ENCODE measurements at regions not wholly inside any gene's neighbourhood (a gene's known extent, or its start where the extent isn't known, plus 50 kb on each side); places are given as distances from the start of the nearest gene placed in this dataset.
"Not testable (repeated sequence)": the region's sequence is repeated elsewhere in the genome, so short reads cannot be mapped to it uniquely, and the experiment has no call there.

GRCh38 chr12:102313116-102313971, 115.7 kb upstream of the PMCH start:
- DNase-seq (ENCODE audit: low spot score); H3K27me3 Mint-ChIP-seq (ENCODE audit: low read depth); H3K4me3 Mint-ChIP-seq; H3K36me3 Mint-ChIP-seq (ENCODE audit: low read depth); H3K9me3 Mint-ChIP-seq; H3K4me1 Mint-ChIP-seq (ENCODE audit: low read depth); H3K27ac Mint-ChIP-seq: not testable (repeated sequence)

GRCh38 chr12:102305486-102305885, 107.9 kb upstream of the PMCH start:
- Mint-ChIP-seq H3K4me3 (no peak overlapping the region), H3K27me3 (ENCODE audit: low read depth) (peaks cover 5% of the 10 kb centered on the region), H3K9me3 (peaks cover 16% of the 10 kb centered on the region), H3K27ac (no peak overlapping the region), H3K36me3 (ENCODE audit: low read depth) (peaks cover 3% of the 10 kb centered on the region), H3K4me1 (ENCODE audit: low read depth) (peaks cover 16% of the 10 kb centered on the region)
- DNase-seq (ENCODE audit: low spot score) = no peak

- not testable (repeated sequence) for DNase-seq (ENCODE audit: low spot score)
- H3K9me3 Mint-ChIP-seq = peaks cover 17% of the 10 kb centered on the region
Measured at GRCh38 chr12:102304667-102305066, 107.0 kb upstream of the PMCH start.

GRCh38 chr12:102302553-102302952, 104.9 kb upstream of the PMCH start:
- H3K27me3 Mint-ChIP-seq (ENCODE audit: low read depth) = peaks cover 17% of the 10 kb centered on the region
- DNase-seq (ENCODE audit: low spot score) = no peak
- peaks cover 16% of the 10 kb centered on the region for H3K4me1 Mint-ChIP-seq (ENCODE audit: low read depth)
- peaks cover 3% of the 10 kb centered on the region for H3K36me3 Mint-ChIP-seq (ENCODE audit: low read depth)
- H3K27ac Mint-ChIP-seq = no peak overlapping the region
- H3K4me3 Mint-ChIP-seq = no peak overlapping the region
- peaks cover 17% of the 10 kb centered on the region for H3K9me3 Mint-ChIP-seq

More at GRCh38 chr12:102304667-102305066, 107.0 kb upstream of the PMCH start:
- not testable (repeated sequence) for H3K27ac Mint-ChIP-seq; H3K27me3 Mint-ChIP-seq (ENCODE audit: low read depth); H3K36me3 Mint-ChIP-seq (ENCODE audit: low read depth); H3K4me3 Mint-ChIP-seq
- H3K4me1 Mint-ChIP-seq (ENCODE audit: low read depth) = peaks cover 16% of the 10 kb centered on the region

GRCh38 chr12:102301547-102301946, 103.9 kb upstream of the PMCH start:
- Mint-ChIP-seq H3K9me3 (peaks cover 13% of the 10 kb centered on the region), H3K27me3 (ENCODE audit: low read depth) (peaks cover 23% of the 10 kb centered on the region), H3K27ac (no peak overlapping the region), H3K36me3 (ENCODE audit: low read depth) (peaks cover 3% of the 10 kb centered on the region), H3K4me3 (no peak overlapping the region), H3K4me1 (ENCODE audit: low read depth) (peaks cover 16% of the 10 kb centered on the region)
- DNase-seq (ENCODE audit: low spot score) = no peak

GRCh38 chr12:102300824-102301461, 103.3 kb upstream of the PMCH start:
- Mint-ChIP-seq H3K36me3 (ENCODE audit: low read depth) (peaks cover 3% of the 10 kb centered on the region), H3K27ac (no peak overlapping the region), H3K27me3 (ENCODE audit: low read depth) (peaks cover 24% of the 10 kb centered on the region), H3K4me1 (ENCODE audit: low read depth) (peaks cover 16% of the 10 kb centered on the region), H3K9me3 (peaks cover 13% of the 10 kb centered on the region), H3K4me3 (no peak overlapping the region)
- peak; percentile 38 for DNase-seq (ENCODE audit: low spot score)

- Mint-ChIP-seq H3K4me3 (no peak overlapping the region), H3K4me1 (ENCODE audit: low read depth) (peaks cover 16% of the 10 kb centered on the region), H3K9me3 (peaks cover 10% of the 10 kb centered on the region), H3K27me3 (ENCODE audit: low read depth) (peaks cover 24% of the 10 kb centered on the region), H3K27ac (no peak overlapping the region), H3K36me3 (ENCODE audit: low read depth) (peaks cover 3% of the 10 kb centered on the region)
- no peak for DNase-seq (ENCODE audit: low spot score)
Measured at GRCh38 chr12:102299731-102300130, 102.1 kb upstream of the PMCH start.

- Mint-ChIP-seq H3K27me3 (ENCODE audit: low read depth) (peaks cover 24% of the 10 kb centered on the region), H3K27ac (no peak overlapping the region), H3K36me3 (ENCODE audit: low read depth) (peaks cover 1% of the 10 kb centered on the region), H3K9me3 (peaks cover 10% of the 10 kb centered on the region), H3K4me3 (no peak overlapping the region), H3K4me1 (ENCODE audit: low read depth) (peaks cover 13% of the 10 kb centered on the region)
- no peak for DNase-seq (ENCODE audit: low spot score)
Measured at GRCh38 chr12:102298022-102298421, 100.4 kb upstream of the PMCH start.

- Mint-ChIP-seq H3K27ac (no peak overlapping the region), H3K9me3 (peaks cover 10% of the 10 kb centered on the region), H3K36me3 (ENCODE audit: low read depth) (peaks cover 1% of the 10 kb centered on the region), H3K4me3 (no peak overlapping the region), H3K27me3 (ENCODE audit: low read depth) (peaks cover 24% of the 10 kb centered on the region), H3K4me1 (ENCODE audit: low read depth) (peaks cover 10% of the 10 kb centered on the region)
- no peak for DNase-seq (ENCODE audit: low spot score)
Measured at GRCh38 chr12:102297412-102297811, 99.8 kb upstream of the PMCH start.

- no peak overlapping the region for H3K4me3 Mint-ChIP-seq
- no peaks in the 10 kb centered on the region for H3K4me1 Mint-ChIP-seq (ENCODE audit: low read depth)
- no peak overlapping the region for H3K27ac Mint-ChIP-seq
Measured at GRCh38 chr12:102294568-102294967, 96.9 kb upstream of the PMCH start.

GRCh38 chr12:102291498-102292440, 94.1 kb upstream of the PMCH start:
- DNase-seq (ENCODE audit: low spot score); H3K4me3 Mint-ChIP-seq; H3K4me1 Mint-ChIP-seq (ENCODE audit: low read depth); H3K27me3 Mint-ChIP-seq (ENCODE audit: low read depth); H3K36me3 Mint-ChIP-seq (ENCODE audit: low read depth); H3K27ac Mint-ChIP-seq: not testable (repeated sequence)
- peaks cover 12% of the 10 kb centered on the region for H3K9me3 Mint-ChIP-seq

More at GRCh38 chr12:102294568-102294967, 96.9 kb upstream of the PMCH start:
- Mint-ChIP-seq H3K27me3 (ENCODE audit: low read depth) (peaks cover 18% of the 10 kb centered on the region), H3K36me3 (ENCODE audit: low read depth) (no peaks in the 10 kb centered on the region), H3K9me3 (peaks cover 7% of the 10 kb centered on the region)
- DNase-seq (ENCODE audit: low spot score) = no peak

GRCh38 chr12:102289702-102290101, 92.1 kb upstream of the PMCH start:
- not testable (repeated sequence) for H3K4me3 Mint-ChIP-seq; DNase-seq (ENCODE audit: low spot score); H3K27me3 Mint-ChIP-seq (ENCODE audit: low read depth); H3K4me1 Mint-ChIP-seq (ENCODE audit: low read depth); H3K36me3 Mint-ChIP-seq (ENCODE audit: low read depth); H3K27ac Mint-ChIP-seq
- H3K9me3 Mint-ChIP-seq = peaks cover 12% of the 10 kb centered on the region

- Mint-ChIP-seq H3K27me3 (ENCODE audit: low read depth) (no peaks in the 10 kb centered on the region), H3K4me3 (no peak overlapping the region), H3K9me3 (no peaks in the 10 kb centered on the region), H3K27ac (no peak overlapping the region), H3K36me3 (ENCODE audit: low read depth) (no peaks in the 10 kb centered on the region), H3K4me1 (ENCODE audit: low read depth) (no peaks in the 10 kb centered on the region)
- no peak for DNase-seq (ENCODE audit: low spot score)
Measured at GRCh38 chr12:102281231-102281630, 83.6 kb upstream of the PMCH start.

- H3K4me3 Mint-ChIP-seq; H3K27ac Mint-ChIP-seq; H3K4me1 Mint-ChIP-seq (ENCODE audit: low read depth); DNase-seq (ENCODE audit: low spot score); H3K27me3 Mint-ChIP-seq (ENCODE audit: low read depth); H3K36me3 Mint-ChIP-seq (ENCODE audit: low read depth); H3K9me3 Mint-ChIP-seq: not testable (repeated sequence)
Measured at GRCh38 chr12:102255687-102256086, 58.1 kb upstream of the PMCH start.

All from T-helper 2 cell treated with Interferon-gamma antibody and Interleukin-4, amounts not matched to agents 5 μg/mL and 100 μg/mL, for 36 hours (primary cell).